ENCODE measurements at regions not wholly inside any gene's neighbourhood (a gene's known extent, or its start where the extent isn't known, plus 50 kb on each side); places are given as distances from the start of the nearest gene placed in this dataset.

GRCh38 chr4:89535251-89535650, 227.7 kb upstream of the GPRIN3 start:
- TF ChIP-seq ELF4 (IDR thresholded peaks at IDR 0.05) (no peak), ZNF384 (IDR thresholded peaks at IDR 0.05) (no peak), FOXA1 (IDR thresholded peaks at IDR 0.05) (no peak)
